SK-N-SH (cell line): ENCODE measurements at regions not wholly inside any gene's neighbourhood (a gene's known extent, or its start where the extent isn't known, plus 50 kb on each side); places are given as distances from the start of the nearest gene placed in this dataset.

ENCODE experiments used
- CTCF ChIA-PET: fragments of 300-600, 350-600 bp; formaldehyde crosslinking; extraction: SDS; loops from one replicate; lab custom pipeline; 2021; lab: Yijun Ruan, JAX
- POLR2A ChIA-PET: fragments of 350-600 bp; sonication (Branson Sonifier 250); formaldehyde crosslinking; extraction: SDS; loops from one replicate; lab custom pipeline; 2020; ENCODE audit warnings: antibody characterized with exemption, inconsistent platforms; lab: Yijun Ruan, JAX
- DNase-seq: peaks from one replicate; pipeline ENCODE4 v3.0.0; 2012
- H2AFZ ChIP-seq: fragments of 200-600 bp; sonication (generic); 2 replicates; pipeline ENCODE4 v1.8.1; 2016; ENCODE audit warnings: antibody characterized with exemption, mild to moderate bottlenecking, low read depth
- H3F3A ChIP-seq: fragments of 200-600 bp; sonication (generic); replicated peaks from 2 replicates; pipeline ENCODE3; 2016; ENCODE audit warnings: antibody characterized with exemption, mild to moderate bottlenecking; ENCODE audit not compliant: insufficient read depth
- H3K27ac ChIP-seq, 2 experiments: fragments of 200-500 bp in 1 of 2; fragments of 200-600 bp in 1 of 2; sonication (Bioruptor generic) in 1 of 2; sonication (generic), shearing (Covaris generic) in 1 of 2; 2 replicates each; pipeline versions ENCODE4 v1.5.1 to v1.6.1; 2014 to 2016; ENCODE audit warnings: low read depth in 2 of 2, inconsistent platforms in 1 of 2, low read length in 1 of 2, mild to moderate bottlenecking in 1 of 2, mixed read lengths in 1 of 2
- H3K27me3 ChIP-seq: fragments of 200-600 bp; sonication (generic), shearing (Covaris generic); 2 replicates; pipeline ENCODE4 v1.6.1; 2016; ENCODE audit warnings: mixed run types; ENCODE audit not compliant: insufficient read depth
- H3K36me3 ChIP-seq, 2 experiments: fragments of 200-500 bp in 1 of 2; fragments of 200-600 bp in 1 of 2; sonication (Bioruptor generic) in 1 of 2; sonication (generic) in 1 of 2; replicated peaks in 1 of 2; 2 replicates each; pipeline versions ENCODE3 to v1.5.1; 2014 to 2016; ENCODE audit warnings: low read length in 1 of 2, mild to moderate bottlenecking in 1 of 2; ENCODE audit not compliant: insufficient read depth in 2 of 2, control insufficient read depth in 1 of 2
- H3K4me1 ChIP-seq, 2 experiments: fragments of 200-500 bp in 1 of 2; fragments of 200-600 bp in 1 of 2; sonication (Bioruptor generic) in 1 of 2; sonication (generic), shearing (Covaris generic) in 1 of 2; 2 replicates each; pipeline versions ENCODE4 v1.5.1 to v1.6.1; 2014 to 2016; ENCODE audit warnings: low read depth in 1 of 2, low read length in 1 of 2, mixed run types in 1 of 2; ENCODE audit not compliant: insufficient read depth in 2 of 2, control insufficient read depth in 1 of 2
- H3K4me2 ChIP-seq: fragments of 200-600 bp; sonication (generic), shearing (Covaris generic); 2 replicates; pipeline ENCODE4 v1.6.1; 2017; ENCODE audit warnings: mixed run types
- H3K4me3 ChIP-seq, 2 experiments: fragments of 200-500 bp in 1 of 2; fragments of 200-600 bp in 1 of 2; sonication (Bioruptor generic) in 1 of 2; sonication (generic), shearing (Covaris generic) in 1 of 2; 2 replicates each; pipeline versions ENCODE4 v1.5.1 to v1.8.1; 2014 to 2016; ENCODE audit warnings: low read depth in 2 of 2, inconsistent platforms in 1 of 2, low read length in 1 of 2, mild to moderate bottlenecking in 1 of 2, mixed read lengths in 1 of 2, moderate library complexity in 1 of 2
- H3K79me2 ChIP-seq: fragments of 200-600 bp; sonication (generic); 2 replicates; pipeline ENCODE4 v1.8.1; 2017; ENCODE audit warnings: mild to moderate bottlenecking; ENCODE audit not compliant: insufficient read depth
- H3K9ac ChIP-seq: fragments of 200-600 bp; sonication (generic); 2 replicates; pipeline ENCODE4 v1.6.1; 2017; ENCODE audit warnings: mixed run types
- H3K9me2 ChIP-seq: fragments of 200-600 bp; sonication (generic); 2 replicates; pipeline ENCODE4 v1.6.1; 2017; ENCODE audit warnings: mixed run types
- H3K9me3 ChIP-seq: fragments of 200-600 bp; sonication (generic); 2 replicates; pipeline ENCODE4 v1.6.1; 2017; ENCODE audit warnings: mixed run types, mild to moderate bottlenecking, moderate library complexity
- H4K20me1 ChIP-seq: fragments of 200-600 bp; sonication (generic); 2 replicates; pipeline ENCODE4 v1.6.1; 2017; ENCODE audit warnings: mild to moderate bottlenecking, mixed run types; ENCODE audit not compliant: insufficient read depth
- CTCF ChIP-seq: fragments of 200-600 bp; sonication (generic); IDR thresholded peaks from 2 replicates; pipeline ENCODE4 v1.6.1; 2017; ENCODE audit warnings: antibody characterized with exemption, mild to moderate bottlenecking, moderate library complexity
- FOSL2 ChIP-seq: IDR thresholded peaks from 2 replicates; pipeline ENCODE4 v1.4.0; 2012; ENCODE audit warnings: low read depth, mild to moderate bottlenecking, moderate library complexity, borderline replicate concordance
- FOXJ3 ChIP-seq: sonication (generic); formaldehyde crosslinking; IDR thresholded peaks from 2 replicates; pipeline ENCODE4 v1.5.1; 2020; ENCODE audit warnings: mild to moderate bottlenecking, missing genetic modification reagents
- NFIC ChIP-seq: IDR thresholded peaks from 2 replicates; pipeline ENCODE4 v1.4.0; 2012; ENCODE audit warnings: borderline replicate concordance
- PBX3 ChIP-seq: IDR thresholded peaks from 2 replicates; pipeline ENCODE4; 2012
- RAD21 ChIP-seq: IDR thresholded peaks from 2 replicates; pipeline ENCODE4 v1.6.1; 2012; ENCODE audit warnings: mild to moderate bottlenecking, low read length
- RCOR1 ChIP-seq: fragments of 150-350 bp; IDR thresholded peaks from 2 replicates; pipeline ENCODE4 v1.6.1; 2017; ENCODE audit warnings: antibody characterized with exemption, low read length
- REST ChIP-seq: IDR thresholded peaks from 2 replicates; pipeline ENCODE4 v1.6.1; 2012; ENCODE audit warnings: mild to moderate bottlenecking, low read depth, low read length, moderate library complexity
- SMC3 ChIP-seq: IDR thresholded peaks from 2 replicates; pipeline ENCODE4 v1.6.1; 2012; ENCODE audit warnings: low read depth, low read length, improper control_type of control experiment
- TAF1 ChIP-seq: IDR thresholded peaks from 2 replicates; pipeline ENCODE4 v1.6.1; 2012; ENCODE audit warnings: low read depth, mild to moderate bottlenecking, low read length, moderate library complexity, borderline replicate concordance
- TEAD4 ChIP-seq: IDR thresholded peaks from 2 replicates; pipeline ENCODE4 v1.4.0; 2012; ENCODE audit warnings: mild to moderate bottlenecking, borderline replicate concordance; ENCODE audit not compliant: insufficient read depth
- USF1 ChIP-seq: IDR thresholded peaks from 2 replicates; pipeline ENCODE4 v1.4.0; 2012; ENCODE audit warnings: low read depth, borderline replicate concordance
- ZBTB33 ChIP-seq: IDR thresholded peaks from 2 replicates; pipeline ENCODE4 v1.4.0; 2012; ENCODE audit warnings: low read depth, borderline replicate concordance
- WGBS: methylation state at CpG from one replicate; pipeline ENCODE4 v1.1.6; 2017; ENCODE audit warnings: low lambda C conversion rate; 5-methylcytosine and 5-hydroxymethylcytosine counted together

- H3K79me2 ChIP-seq: no peaks in the 10 kb centered on the region
- no peak for TF ChIP-seq USF1
- no peak for TF ChIP-seq SMC3
- no peak for TF ChIP-seq ZBTB33
- TF ChIP-seq FOXJ3 (CRISPR knock-in tag): no peak
- TF ChIP-seq PBX3: no peak
- no peak for TF ChIP-seq FOSL2
- no peak for TF ChIP-seq NFIC
- no peak for TF ChIP-seq CTCF
- TF ChIP-seq REST: no peak
- TF ChIP-seq TAF1: no peak
- TF ChIP-seq TEAD4: no peak
- no peak for TF ChIP-seq RCOR1
- TF ChIP-seq RAD21: no peak
- no peak overlapping the region for H3K9ac ChIP-seq
- 36% methylated on average over 4 of the region's 4 CpGs for WGBS
- no peaks in the 10 kb centered on the region for H4K20me1 ChIP-seq
- no peak overlapping the region for H3K4me3 ChIP-seq
- ChIA-PET CTCF (no interaction called here), POLR2A (interaction anchor here (0.6 kb wide), 1 partner anchor 11 kb away, joined by 3 read pairs; no protein-coding TSS in a partner anchor)
- H3K9me2 ChIP-seq: no peaks in the 10 kb centered on the region
- no peak for DNase-seq
- H2AFZ ChIP-seq: no peak overlapping the region
- H3F3A ChIP-seq: no peaks in the 10 kb centered on the region
- no peak overlapping the region for H3K27ac ChIP-seq
- H3K27me3 ChIP-seq: no peaks in the 10 kb centered on the region
- H3K9me3 ChIP-seq: no peaks in the 10 kb centered on the region
- no peak overlapping the region for H3K4me2 ChIP-seq
- H3K36me3 ChIP-seq: no peaks in the 10 kb centered on the region
- H3K4me1 ChIP-seq: no peaks in the 10 kb centered on the region; a peak in 1 of 4 replicates
Measured at GRCh38 chr1:237999426-238000052, 108.8 kb upstream of the ZP4 start.
